GM10266 (cell line): ENCODE measurements at regions not wholly inside any gene's neighbourhood (a gene's known extent, or its start where the extent isn't known, plus 50 kb on each side); places are given as distances from the start of the nearest gene placed in this dataset.

Source experiments
- DNase-seq: peaks from one replicate; pipeline ENCODE4 v3.0.0; 2012; ENCODE audit errors: extremely low spot score
- TF ChIP-seq, protein P1 (sequence below): IDR thresholded peaks from 2 replicates; pipeline ENCODE4 v1.5.1; 2012; ENCODE audit warnings: mild to moderate bottlenecking, low read depth; ENCODE audit not compliant: control insufficient read depth, insufficient read depth; ENCODE audit errors: missing control alignments

DNA sequence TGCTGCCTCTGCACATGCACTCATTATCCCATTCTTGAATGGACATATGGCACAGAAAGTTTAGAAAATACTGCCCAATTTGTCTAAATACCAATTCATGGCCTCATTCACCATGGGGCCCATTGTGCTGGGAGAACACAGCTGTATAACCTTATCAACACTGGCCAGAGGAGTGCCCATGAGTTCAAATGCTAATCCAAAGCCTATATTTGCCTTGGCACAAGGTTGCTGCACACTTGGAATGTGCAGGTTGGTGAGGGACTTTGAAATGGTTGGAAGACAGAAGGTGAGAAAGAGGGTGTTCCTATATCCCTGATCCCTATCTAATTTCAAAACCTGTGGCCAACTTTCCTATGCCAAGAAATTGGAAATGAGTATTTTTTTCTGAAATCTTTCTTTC is 693.9 kb upstream of the ID2 start:
- no peak for DNase-seq
- TF ChIP-seq, protein P1, sequence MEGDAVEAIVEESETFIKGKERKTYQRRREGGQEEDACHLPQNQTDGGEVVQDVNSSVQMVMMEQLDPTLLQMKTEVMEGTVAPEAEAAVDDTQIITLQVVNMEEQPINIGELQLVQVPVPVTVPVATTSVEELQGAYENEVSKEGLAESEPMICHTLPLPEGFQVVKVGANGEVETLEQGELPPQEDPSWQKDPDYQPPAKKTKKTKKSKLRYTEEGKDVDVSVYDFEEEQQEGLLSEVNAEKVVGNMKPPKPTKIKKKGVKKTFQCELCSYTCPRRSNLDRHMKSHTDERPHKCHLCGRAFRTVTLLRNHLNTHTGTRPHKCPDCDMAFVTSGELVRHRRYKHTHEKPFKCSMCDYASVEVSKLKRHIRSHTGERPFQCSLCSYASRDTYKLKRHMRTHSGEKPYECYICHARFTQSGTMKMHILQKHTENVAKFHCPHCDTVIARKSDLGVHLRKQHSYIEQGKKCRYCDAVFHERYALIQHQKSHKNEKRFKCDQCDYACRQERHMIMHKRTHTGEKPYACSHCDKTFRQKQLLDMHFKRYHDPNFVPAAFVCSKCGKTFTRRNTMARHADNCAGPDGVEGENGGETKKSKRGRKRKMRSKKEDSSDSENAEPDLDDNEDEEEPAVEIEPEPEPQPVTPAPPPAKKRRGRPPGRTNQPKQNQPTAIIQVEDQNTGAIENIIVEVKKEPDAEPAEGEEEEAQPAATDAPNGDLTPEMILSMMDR = no peak

DNA sequence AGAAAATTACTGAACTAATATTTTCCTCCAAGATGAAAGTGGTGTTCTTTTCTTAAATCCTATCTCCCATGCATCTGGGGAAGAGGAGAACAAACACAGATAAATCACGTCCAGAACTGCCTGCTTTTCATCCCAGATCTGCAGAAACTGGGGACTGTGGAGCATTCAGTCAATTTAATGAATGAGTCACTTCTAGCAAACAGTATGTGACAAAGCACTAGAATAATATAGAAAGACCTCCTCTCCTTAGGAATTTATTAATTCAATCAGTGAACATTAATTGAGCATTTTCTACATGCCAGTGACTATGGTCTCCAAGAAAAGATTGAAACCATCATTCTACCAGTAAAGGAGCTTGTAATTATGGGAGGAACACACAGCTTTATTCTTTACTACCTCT is 693.4 kb upstream of the ID2 start:
- DNase-seq = no peak
- TF ChIP-seq, protein P1 = no peak

DNA sequence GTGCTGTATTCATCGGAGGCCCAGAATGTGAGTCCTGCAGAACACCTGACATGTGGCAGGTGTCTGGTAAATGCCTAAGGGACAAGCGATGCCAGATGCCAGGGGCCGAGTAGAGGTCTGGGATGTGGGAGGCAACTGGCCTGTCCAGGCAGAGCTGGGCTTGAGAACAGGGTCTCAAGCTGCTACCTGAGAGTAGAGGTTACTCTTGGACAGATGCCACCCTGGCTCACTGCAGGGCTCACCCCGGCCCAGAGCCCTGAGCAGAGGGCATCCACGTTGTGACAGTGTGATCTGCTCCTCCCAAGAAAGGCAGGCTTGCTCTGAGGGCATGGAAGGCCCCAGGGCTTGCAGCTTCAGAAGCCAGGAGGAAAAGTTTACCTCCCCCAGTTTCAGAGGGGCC is 692.0 kb upstream of the ID2 start:
- DNase-seq = no peak
- TF ChIP-seq, protein P1 = no peak

DNA sequence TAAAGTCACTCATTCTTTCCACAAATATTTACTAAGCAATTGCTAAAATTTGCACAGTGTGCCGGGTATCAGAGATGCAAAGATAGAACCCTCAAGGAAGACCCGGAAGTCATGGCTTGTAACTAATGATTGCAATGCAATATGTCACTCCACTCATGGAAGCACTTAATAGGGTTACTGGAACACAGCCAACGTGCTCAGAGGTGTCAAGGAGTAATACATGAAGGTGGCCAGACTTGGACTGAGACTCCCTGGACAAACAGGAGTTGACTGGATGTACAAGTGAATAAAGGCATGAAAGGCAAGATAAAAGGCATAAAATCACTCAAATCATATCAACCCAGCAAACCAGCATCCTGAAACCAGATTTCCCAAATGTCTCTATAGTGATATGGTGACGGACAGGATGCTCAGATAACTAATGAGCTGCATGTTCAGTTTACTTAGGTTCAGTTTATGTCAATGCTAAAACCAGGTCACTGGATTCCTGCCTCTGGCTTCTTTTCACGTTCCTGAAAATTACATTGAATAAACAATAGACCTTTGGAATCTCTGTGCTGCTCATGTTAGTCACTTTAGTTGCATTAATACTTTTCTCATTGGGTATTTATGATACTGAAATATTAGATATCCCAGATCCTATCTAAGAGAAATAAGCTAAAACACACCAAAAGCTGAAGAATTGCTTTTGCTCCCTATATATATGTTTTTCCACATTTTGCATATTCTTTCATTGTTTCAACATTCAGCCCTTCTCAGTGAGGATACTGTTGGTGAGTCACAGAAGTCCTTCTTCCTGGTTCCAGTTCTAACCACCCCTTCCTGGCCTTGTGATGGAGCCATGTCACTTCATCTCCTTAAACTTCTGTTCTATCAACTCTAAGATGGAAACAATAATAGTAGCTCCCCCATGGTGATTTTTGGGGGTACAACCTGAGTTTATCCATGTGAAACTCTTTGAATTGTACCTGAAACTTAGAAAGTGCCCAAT is 688.9 kb upstream of the ID2 start:
- no peak for DNase-seq

DNA sequence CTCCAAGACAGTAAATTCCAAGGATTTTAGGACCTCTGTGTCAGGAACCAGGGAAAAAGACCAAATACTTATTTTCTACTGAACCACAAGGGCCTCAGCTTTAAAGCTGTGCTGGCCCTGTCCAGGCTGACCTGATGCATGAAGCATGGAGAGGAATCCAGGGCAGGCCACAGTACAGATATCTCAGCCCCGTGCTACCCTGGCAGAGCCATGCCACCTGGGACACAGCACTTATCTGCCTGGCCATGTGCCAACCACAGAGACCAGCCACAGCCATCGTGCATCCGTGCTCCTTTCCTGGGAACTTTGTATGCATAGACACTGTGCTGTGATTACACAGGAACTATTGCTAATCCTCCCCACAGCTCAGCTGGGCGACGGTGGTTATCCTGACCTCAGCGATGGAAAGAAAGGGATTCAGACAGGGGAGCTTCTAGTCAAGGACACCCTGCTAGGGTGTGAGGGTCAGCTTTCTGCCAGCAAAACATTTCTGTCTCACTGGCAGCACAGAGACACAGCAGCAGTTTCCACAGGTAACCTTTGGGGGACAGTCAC is 687.4 kb upstream of the ID2 start:
- TF ChIP-seq, protein P1 = no peak
- no peak for DNase-seq

More for the DNA sequence above, 688.9 kb upstream of the ID2 start:
- TF ChIP-seq, protein P1 = no peak

DNA sequence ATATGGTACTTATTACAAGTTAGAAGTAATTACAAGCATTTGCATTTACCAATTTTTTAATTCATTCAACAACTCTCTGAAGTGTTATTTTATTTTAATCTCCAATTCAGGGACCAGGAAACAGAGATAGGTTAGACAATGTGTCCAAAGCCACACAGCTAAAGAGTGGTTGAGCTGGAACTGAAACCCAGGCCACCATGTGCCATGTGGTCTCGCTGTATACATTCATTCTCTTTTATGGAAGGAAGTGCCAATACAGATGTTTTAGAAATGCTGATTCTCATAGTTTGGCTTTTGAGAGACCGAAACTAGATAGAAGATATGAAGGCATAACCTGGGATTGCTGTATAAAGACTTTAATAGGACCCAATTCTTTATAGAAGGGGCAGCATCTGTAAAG is 684.6 kb upstream of the ID2 start:
- no peak for DNase-seq

More for the DNA sequence above, 684.6 kb upstream of the ID2 start:
- TF ChIP-seq, protein P1 = no peak
